Embryonic facial prominence (tissue), 1 donor: ENCODE measurements at regions not wholly inside any gene's neighbourhood (a gene's known extent, or its start where the extent isn't known, plus 50 kb on each side); places are given as distances from the start of the nearest gene placed in this dataset.

Experiments used
- DNase-seq: peaks from one replicate; pipeline ENCODE4 v3.0.0-alpha.2; 2016; ENCODE audit errors: extremely low spot score

- DNase-seq, result no peak
These were observed 123.4 kb downstream of the CEBPB start for GRCh38 chr20:50313827-50314677.

GRCh38 chr20:50314678-50315335 lies 124.2 kb downstream of the CEBPB start:
- DNase-seq, result no peak

- no peak for DNase-seq
These were observed 125.2 kb downstream of the CEBPB start for GRCh38 chr20:50315586-50316551.

GRCh38 chr20:50317116-50317515 lies 126.5 kb downstream of the CEBPB start:
- DNase-seq, result no peak

- DNase-seq, result no peak
These were observed 127.0 kb downstream of the CEBPB start for GRCh38 chr20:50317609-50318008.

- no peak for DNase-seq
These were observed 128.1 kb downstream of the CEBPB start for GRCh38 chr20:50318710-50319109.

- no peak for DNase-seq
These were observed 129.6 kb downstream of the CEBPB start for GRCh38 chr20:50320005-50320900.

- DNase-seq, result no peak
These were observed 130.5 kb downstream of the CEBPB start for GRCh38 chr20:50320901-50321796.

GRCh38 chr20:50321797-50322480 lies 131.3 kb downstream of the CEBPB start:
- no peak for DNase-seq

GRCh38 chr20:50322703-50323131 lies 132.1 kb downstream of the CEBPB start:
- DNase-seq, result no peak

GRCh38 chr20:50323209-50323608 lies 132.6 kb downstream of the CEBPB start:
- no peak for DNase-seq

GRCh38 chr20:50323777-50324775 lies 133.4 kb downstream of the CEBPB start:
- DNase-seq, result no peak

- DNase-seq, result no peak
These were observed 134.6 kb downstream of the CEBPB start for GRCh38 chr20:50325215-50325614.

- DNase-seq, result no peak
These were observed 135.0 kb downstream of the CEBPB start for GRCh38 chr20:50325651-50326050.

- no peak for DNase-seq
These were observed 137.0 kb downstream of the CEBPB start for GRCh38 chr20:50327666-50328065.

- DNase-seq, result no peak
These were observed 137.8 kb downstream of the CEBPB start for GRCh38 chr20:50328222-50328979.
